Parathyroid adenoma (tissue), 2 donors: ENCODE measurements at regions not wholly inside any gene's neighbourhood (a gene's known extent, or its start where the extent isn't known, plus 50 kb on each side); places are given as distances from the start of the nearest gene placed in this dataset.

Experiments
- H2AFZ ChIP-seq: fragments of 300-600 bp; sonication (generic); one replicate; pipeline ENCODE4 v1.7.0; 2017; ENCODE audit warnings: antibody characterized with exemption, mild to moderate bottlenecking
- H3K27ac ChIP-seq: fragments of 300-600 bp; sonication (generic); one replicate; pipeline ENCODE4 v1.7.0; 2017
- H3K27me3 ChIP-seq: fragments of 300-600 bp; sonication (generic); one replicate; pipeline ENCODE4 v1.7.0; 2017; ENCODE audit warnings: low read length; ENCODE audit not compliant: control insufficient read depth, insufficient read depth
- H3K36me3 ChIP-seq: fragments of 300-600 bp; sonication (generic); one replicate; pipeline ENCODE4 v1.7.0; 2017; ENCODE audit warnings: low read length; ENCODE audit not compliant: control insufficient read depth, insufficient read depth
- H3K4me1 ChIP-seq: fragments of 300-600 bp; sonication (generic); one replicate; pipeline ENCODE4 v1.7.0; 2017; ENCODE audit warnings: control low read depth
- H3K4me2 ChIP-seq: fragments of 300-600 bp; sonication (generic); one replicate; pipeline ENCODE4 v1.7.0; 2017; ENCODE audit warnings: low read length
- H3K4me3 ChIP-seq: fragments of 300-600 bp; sonication (generic); one replicate; pipeline ENCODE4 v1.7.0; 2017; ENCODE audit warnings: low read depth, low read length
- H3K79me2 ChIP-seq: fragments of 300-600 bp; sonication (generic); one replicate; pipeline ENCODE4 v1.7.0; 2017; ENCODE audit warnings: control low read depth
- H3K9ac ChIP-seq: fragments of 300-600 bp; sonication (generic); one replicate; pipeline ENCODE4 v1.7.0; 2017; ENCODE audit warnings: mild to moderate bottlenecking
- H3K9me3 ChIP-seq: fragments of 300-600 bp; sonication (generic); one replicate; pipeline ENCODE4 v1.7.0; 2017; ENCODE audit warnings: low read length; ENCODE audit not compliant: control insufficient read depth
- TF ChIP-seq, protein P1 (sequence below): fragments of 300-600 bp; sonication (generic); IDR thresholded peaks from one replicate; pipeline ENCODE4 v1.7.0; 2017; ENCODE audit warnings: antibody characterized with exemption, mild to moderate bottlenecking
- donor health status: primary hyperparathyroidism.

DNA sequence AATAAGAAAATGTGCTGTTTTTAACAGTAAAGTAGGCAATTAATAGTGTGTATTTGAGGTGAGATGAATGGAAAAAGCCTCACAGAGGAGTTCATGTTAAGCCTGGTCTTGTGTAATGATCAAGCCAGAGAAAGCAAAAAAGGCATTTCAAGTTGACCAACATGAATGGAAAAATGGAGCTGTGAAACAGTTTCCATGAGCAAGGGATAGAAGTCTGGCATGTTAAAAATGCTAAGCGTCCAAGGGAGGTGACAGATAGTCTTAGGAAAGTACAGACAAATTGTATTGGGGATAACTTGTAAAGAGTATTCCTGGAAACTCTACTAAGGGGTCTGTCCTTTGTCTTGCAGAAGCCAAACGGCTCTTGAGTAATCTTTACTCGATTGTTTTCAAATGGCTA lies 506.8 kb upstream of the ATXN8OS start:
- Histone ChIP-seq H3K4me3 (no peak overlapping the region), H3K27ac (no peak overlapping the region), H3K27me3 (no peaks in the 10 kb centered on the region), H3K79me2 (no peaks in the 10 kb centered on the region), H3K4me1 (no peaks in the 10 kb centered on the region), H3K9me3 (no peaks in the 10 kb centered on the region), H3K36me3 (no peaks in the 10 kb centered on the region), H3K9ac (no peak overlapping the region), H2AFZ (no peak overlapping the region), H3K4me2 (no peak overlapping the region)
- TF ChIP-seq, protein P1, sequence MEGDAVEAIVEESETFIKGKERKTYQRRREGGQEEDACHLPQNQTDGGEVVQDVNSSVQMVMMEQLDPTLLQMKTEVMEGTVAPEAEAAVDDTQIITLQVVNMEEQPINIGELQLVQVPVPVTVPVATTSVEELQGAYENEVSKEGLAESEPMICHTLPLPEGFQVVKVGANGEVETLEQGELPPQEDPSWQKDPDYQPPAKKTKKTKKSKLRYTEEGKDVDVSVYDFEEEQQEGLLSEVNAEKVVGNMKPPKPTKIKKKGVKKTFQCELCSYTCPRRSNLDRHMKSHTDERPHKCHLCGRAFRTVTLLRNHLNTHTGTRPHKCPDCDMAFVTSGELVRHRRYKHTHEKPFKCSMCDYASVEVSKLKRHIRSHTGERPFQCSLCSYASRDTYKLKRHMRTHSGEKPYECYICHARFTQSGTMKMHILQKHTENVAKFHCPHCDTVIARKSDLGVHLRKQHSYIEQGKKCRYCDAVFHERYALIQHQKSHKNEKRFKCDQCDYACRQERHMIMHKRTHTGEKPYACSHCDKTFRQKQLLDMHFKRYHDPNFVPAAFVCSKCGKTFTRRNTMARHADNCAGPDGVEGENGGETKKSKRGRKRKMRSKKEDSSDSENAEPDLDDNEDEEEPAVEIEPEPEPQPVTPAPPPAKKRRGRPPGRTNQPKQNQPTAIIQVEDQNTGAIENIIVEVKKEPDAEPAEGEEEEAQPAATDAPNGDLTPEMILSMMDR: no peak

DNA sequence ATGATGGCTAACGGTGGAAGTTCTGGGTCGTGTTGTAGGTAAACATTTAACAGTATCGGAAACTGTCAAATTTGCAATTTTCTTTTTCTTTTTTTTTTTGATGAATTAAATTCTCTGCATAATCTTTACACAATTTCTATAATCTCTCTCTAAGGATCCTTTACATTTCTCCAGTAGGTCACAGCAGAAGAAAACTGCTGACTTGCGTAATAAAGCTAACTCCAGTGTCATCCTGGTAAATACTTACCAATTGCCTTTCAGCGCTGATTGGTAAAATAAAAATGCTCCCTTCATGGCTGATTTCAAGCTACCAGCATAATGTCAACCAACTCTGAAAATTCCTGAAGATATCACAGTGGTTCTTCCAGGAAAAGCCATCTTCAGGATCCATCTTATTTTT lies 510.5 kb upstream of the ATXN8OS start:
- Histone ChIP-seq H3K9ac (no peak overlapping the region), H3K9me3 (no peaks in the 10 kb centered on the region), H2AFZ (no peak overlapping the region), H3K4me3 (no peak overlapping the region), H3K27me3 (no peaks in the 10 kb centered on the region), H3K36me3 (no peaks in the 10 kb centered on the region), H3K4me2 (no peak overlapping the region), H3K79me2 (no peaks in the 10 kb centered on the region), H3K4me1 (no peaks in the 10 kb centered on the region), H3K27ac (no peak overlapping the region)
- TF ChIP-seq, protein P1: no peak

DNA sequence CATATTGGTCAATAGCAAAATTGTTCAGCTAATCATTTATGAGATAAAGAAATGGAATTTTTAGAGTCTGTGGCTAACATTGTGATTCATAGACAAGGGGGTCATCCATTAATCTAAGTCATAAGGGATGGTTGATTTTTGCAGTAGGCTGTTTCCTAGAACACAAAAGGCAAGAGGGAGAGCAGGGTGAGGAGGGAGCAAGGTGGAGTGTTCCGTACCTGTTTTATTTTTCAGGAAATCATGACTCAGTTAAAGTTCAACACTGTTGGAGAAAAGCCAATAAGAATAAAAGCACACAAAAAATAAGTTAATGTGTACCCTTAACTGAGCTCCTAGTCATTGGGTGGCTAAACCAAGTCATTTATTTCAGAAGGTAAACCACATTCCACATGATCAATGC lies 512.4 kb upstream of the ATXN8OS start:
- no peak overlapping the region for H2AFZ ChIP-seq

DNA sequence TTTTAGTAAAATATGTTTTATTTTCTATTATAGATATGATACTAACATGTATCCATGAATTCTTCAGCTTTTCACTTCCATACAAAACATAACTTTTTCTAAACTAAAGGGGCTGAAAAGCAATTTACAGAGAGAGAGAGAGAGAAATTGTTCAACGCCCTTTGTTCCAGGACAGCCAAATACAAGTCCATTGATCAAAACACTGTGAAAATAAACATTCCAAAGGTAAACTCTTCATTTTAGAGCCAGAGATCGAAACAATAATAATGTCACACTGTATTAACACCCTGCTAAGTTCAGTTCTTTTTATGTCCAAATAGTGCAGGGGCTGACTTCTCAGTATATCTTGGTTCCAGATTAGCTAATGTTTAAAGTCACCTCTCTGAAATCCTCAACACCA lies 516.2 kb upstream of the ATXN8OS start:
- Histone ChIP-seq H3K9ac (no peak overlapping the region), H3K27me3 (no peaks in the 10 kb centered on the region), H3K9me3 (no peaks in the 10 kb centered on the region), H3K4me2 (no peak overlapping the region), H3K27ac (no peak overlapping the region), H3K36me3 (no peaks in the 10 kb centered on the region), H3K4me1 (no peaks in the 10 kb centered on the region), H2AFZ (no peak overlapping the region), H3K4me3 (no peak overlapping the region), H3K79me2 (no peaks in the 10 kb centered on the region)
- TF ChIP-seq, protein P1: no peak

More for the DNA sequence above, 512.4 kb upstream of the ATXN8OS start:
- Histone ChIP-seq H3K9me3 (no peaks in the 10 kb centered on the region), H3K9ac (no peak overlapping the region), H3K4me2 (no peak overlapping the region), H3K27me3 (no peaks in the 10 kb centered on the region), H3K27ac (no peak overlapping the region), H3K4me3 (no peak overlapping the region), H3K79me2 (no peaks in the 10 kb centered on the region), H3K36me3 (no peaks in the 10 kb centered on the region), H3K4me1 (no peaks in the 10 kb centered on the region)
- TF ChIP-seq, protein P1: no peak

DNA sequence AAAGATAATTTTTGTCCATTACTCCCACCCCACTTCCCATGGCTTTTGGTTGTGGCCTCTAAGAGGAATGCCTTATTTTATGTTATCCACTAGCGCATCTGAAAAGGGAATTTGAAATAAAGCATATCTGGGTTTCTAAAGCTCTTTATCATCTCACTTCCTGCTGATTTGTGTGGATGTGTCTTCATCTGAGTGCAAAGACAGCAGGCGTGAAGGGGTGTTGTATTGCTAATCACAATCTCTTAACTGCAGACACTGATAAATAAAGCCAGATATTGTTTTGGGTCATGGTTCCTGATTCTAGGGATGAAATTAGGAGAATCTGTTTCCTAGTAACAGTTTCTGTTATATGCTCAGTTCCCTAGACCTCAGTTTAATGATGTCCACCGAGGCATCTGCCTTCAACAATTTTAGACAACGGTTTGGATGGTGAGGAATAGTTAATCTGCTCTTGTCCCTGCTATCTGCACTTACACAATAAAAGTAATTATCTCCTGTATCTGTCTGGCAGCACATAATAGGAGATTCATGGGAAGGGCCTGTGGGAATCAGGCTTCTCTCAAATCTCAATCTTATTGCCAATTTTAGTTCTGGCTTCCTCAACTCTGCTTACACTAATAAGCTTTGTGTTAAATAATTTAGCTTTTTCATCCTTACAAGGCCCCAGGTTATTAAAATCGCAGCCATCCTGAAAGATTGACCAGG lies 517.9 kb upstream of the ATXN8OS start:
- no peak overlapping the region for H3K27ac ChIP-seq
- no peaks in the 10 kb centered on the region for H3K27me3 ChIP-seq
- no peaks in the 10 kb centered on the region for H3K9me3 ChIP-seq
- no peak overlapping the region for H2AFZ ChIP-seq
- H3K36me3 ChIP-seq: no peaks in the 10 kb centered on the region
- H3K4me3 ChIP-seq: no peak overlapping the region
- TF ChIP-seq, protein P1: no peak
- H3K4me1 ChIP-seq: no peaks in the 10 kb centered on the region
- no peaks in the 10 kb centered on the region for H3K79me2 ChIP-seq
- no peak overlapping the region for H3K4me2 ChIP-seq
- no peak overlapping the region for H3K9ac ChIP-seq
